ENCODE measurements at regions not wholly inside any gene's neighbourhood (a gene's known extent, or its start where the extent isn't known, plus 50 kb on each side); places are given as distances from the start of the nearest gene placed in this dataset.

GRCh38 chr3:64293121-64293520, 67.9 kb upstream of the PRICKLE2 start:
- Histone ChIP-seq H3K9me3 (ENCODE audit: insufficient read depth, low read length, severe bottlenecking) (peaks cover 4% of the 10 kb centered on the region), H3K9ac (ENCODE audit: low read depth, low read length) (no peak overlapping the region)

DNA sequence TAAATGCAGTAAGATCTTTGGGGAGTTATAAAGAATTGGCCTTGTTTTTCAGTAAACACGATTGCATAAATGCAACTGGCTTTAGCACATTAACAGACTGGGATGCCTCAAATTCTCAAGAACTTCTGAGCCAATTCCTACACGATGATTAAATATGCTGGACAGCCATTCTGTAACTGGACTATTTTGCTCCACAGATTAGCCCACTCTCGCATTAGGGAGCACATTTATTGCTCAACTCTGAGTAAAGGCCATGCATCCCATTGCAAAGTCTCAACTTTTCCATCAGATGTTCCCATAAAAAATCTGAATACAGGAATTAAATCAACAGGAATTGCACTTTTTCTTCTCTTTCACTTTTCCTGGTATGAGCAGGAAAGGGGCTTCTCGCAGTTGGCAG, 66.7 kb upstream of the PRICKLE2 start:
- Histone ChIP-seq H3K79me2 (ENCODE audit: insufficient read depth, low read length) (no peaks in the 10 kb centered on the region), H3K4me2 (ENCODE audit: insufficient read depth, low read length) (no peak overlapping the region), H3K27ac (ENCODE audit: low read length) (no peak overlapping the region), H3K4me1 (ENCODE audit: insufficient read depth, low read length) (no peaks in the 10 kb centered on the region), H3K36me3 (ENCODE audit: insufficient read depth, low read length) (no peaks in the 10 kb centered on the region), H3K27me3 (ENCODE audit: insufficient read depth, low read length, poor library complexity) (no peaks in the 10 kb centered on the region), H2AFZ (ENCODE audit: low read depth, low read length) (no peak overlapping the region), H3K4me3 (ENCODE audit: low read depth in 1 of 2, low read length in 2 of 2) (no peak overlapping the region), H3K9ac (ENCODE audit: low read depth, low read length) (no peak overlapping the region), H4K20me1 (ENCODE audit: insufficient read depth, low read length) (no peaks in the 10 kb centered on the region), H3K9me3 (ENCODE audit: insufficient read depth, low read length, severe bottlenecking) (no peaks in the 10 kb centered on the region)
- no peak for DNase-seq
- ATAC-seq (ENCODE audit: insufficient read depth, low read depth) = no peak
- TF ChIP-seq CTCF (IDR thresholded peaks at IDR 0.05; ENCODE audit: borderline replicate concordance, extremely low read depth, low read length, poor library complexity, severe bottlenecking) = no peak

More at GRCh38 chr3:64293121-64293520, 67.9 kb upstream of the PRICKLE2 start:
- H3K4me2 ChIP-seq (ENCODE audit: insufficient read depth, low read length) = no peak overlapping the region
- no peak overlapping the region for H2AFZ ChIP-seq (ENCODE audit: low read depth, low read length)
- TF ChIP-seq EZH2 (IDR thresholded peaks at IDR 0.05; ENCODE audit: borderline replicate concordance, low read depth, low read length, severe bottlenecking) = no peak
- no peak for TF ChIP-seq CTCF (IDR thresholded peaks at IDR 0.05; ENCODE audit: borderline replicate concordance, extremely low read depth, low read length, poor library complexity, severe bottlenecking)
- no peaks in the 10 kb centered on the region for H4K20me1 ChIP-seq (ENCODE audit: insufficient read depth, low read length)
- no peak overlapping the region for H3K4me3 ChIP-seq (ENCODE audit: low read depth in 1 of 2, low read length in 2 of 2)
- no peak for DNase-seq
- H3K27ac ChIP-seq (ENCODE audit: low read length) = no peak overlapping the region
- H3K36me3 ChIP-seq (ENCODE audit: insufficient read depth, low read length) = no peaks in the 10 kb centered on the region
- ATAC-seq (ENCODE audit: insufficient read depth, low read depth) = no peak
- no peaks in the 10 kb centered on the region for H3K79me2 ChIP-seq (ENCODE audit: insufficient read depth, low read length)
- H3K27me3 ChIP-seq (ENCODE audit: insufficient read depth, low read length, poor library complexity) = no peaks in the 10 kb centered on the region
- H3K4me1 ChIP-seq (ENCODE audit: insufficient read depth, low read length) = no peaks in the 10 kb centered on the region

- Histone ChIP-seq H3K79me2 (ENCODE audit: insufficient read depth, low read length) (no peaks in the 10 kb centered on the region), H4K20me1 (ENCODE audit: insufficient read depth, low read length) (no peaks in the 10 kb centered on the region), H3K9ac (ENCODE audit: low read depth, low read length) (no peak overlapping the region), H3K9me3 (ENCODE audit: insufficient read depth, low read length, severe bottlenecking) (no peaks in the 10 kb centered on the region), H3K36me3 (ENCODE audit: insufficient read depth, low read length) (no peaks in the 10 kb centered on the region), H3K4me3 (ENCODE audit: low read depth in 1 of 2, low read length in 2 of 2) (no peak overlapping the region), H2AFZ (ENCODE audit: low read depth, low read length) (no peak overlapping the region), H3K4me2 (ENCODE audit: insufficient read depth, low read length) (no peak overlapping the region), H3K27ac (ENCODE audit: low read length) (no peak overlapping the region), H3K27me3 (ENCODE audit: insufficient read depth, low read length, poor library complexity) (no peaks in the 10 kb centered on the region), H3K4me1 (ENCODE audit: insufficient read depth, low read length) (no peaks in the 10 kb centered on the region)
- no peak for DNase-seq
- TF ChIP-seq EZH2 (IDR thresholded peaks at IDR 0.05; ENCODE audit: borderline replicate concordance, low read depth, low read length, severe bottlenecking) (no peak), CTCF (IDR thresholded peaks at IDR 0.05; ENCODE audit: borderline replicate concordance, extremely low read depth, low read length, poor library complexity, severe bottlenecking) (no peak)
- no peak for ATAC-seq (ENCODE audit: insufficient read depth, low read depth)
These were observed 66.1 kb upstream of the PRICKLE2 start for GRCh38 chr3:64291345-64291744.

DNA sequence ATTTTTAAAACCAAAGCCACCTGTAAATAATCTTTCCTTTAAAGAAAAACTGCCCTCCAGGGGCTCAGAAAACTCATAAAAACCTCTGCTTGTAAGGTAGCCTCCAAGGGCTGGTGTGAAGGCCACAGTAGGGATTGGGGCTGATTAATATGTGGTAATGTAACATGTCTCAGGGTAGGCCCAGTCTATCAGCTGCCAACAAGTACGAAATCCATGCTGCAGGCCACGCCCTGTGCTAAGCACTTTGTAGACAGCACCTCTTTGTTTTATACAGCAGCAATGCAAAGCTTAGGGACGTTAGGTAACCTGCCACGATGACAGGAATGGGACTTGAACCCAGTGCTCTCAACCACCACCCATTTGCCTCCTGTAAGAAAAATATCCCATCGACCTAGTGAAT, 65.6 kb upstream of the PRICKLE2 start:
- no peak overlapping the region for H3K27ac ChIP-seq (ENCODE audit: low read length)
- H3K9ac ChIP-seq (ENCODE audit: low read depth, low read length) = no peak overlapping the region
- no peak overlapping the region for H3K4me2 ChIP-seq (ENCODE audit: insufficient read depth, low read length)
- H3K4me3 ChIP-seq (ENCODE audit: low read depth in 1 of 2, low read length in 2 of 2) = no peak overlapping the region
- no peak overlapping the region for H2AFZ ChIP-seq (ENCODE audit: low read depth, low read length)
- H4K20me1 ChIP-seq (ENCODE audit: insufficient read depth, low read length) = no peaks in the 10 kb centered on the region
- ATAC-seq (ENCODE audit: insufficient read depth, low read depth) (no peak), DNase-seq (no peak)
- H3K9me3 ChIP-seq (ENCODE audit: insufficient read depth, low read length, severe bottlenecking) = no peaks in the 10 kb centered on the region
- no peaks in the 10 kb centered on the region for H3K79me2 ChIP-seq (ENCODE audit: insufficient read depth, low read length)
- H3K27me3 ChIP-seq (ENCODE audit: insufficient read depth, low read length, poor library complexity) = no peaks in the 10 kb centered on the region
- no peaks in the 10 kb centered on the region for H3K4me1 ChIP-seq (ENCODE audit: insufficient read depth, low read length)
- no peaks in the 10 kb centered on the region for H3K36me3 ChIP-seq (ENCODE audit: insufficient read depth, low read length)
- TF ChIP-seq CTCF (IDR thresholded peaks at IDR 0.05; ENCODE audit: borderline replicate concordance, extremely low read depth, low read length, poor library complexity, severe bottlenecking) (no peak), EZH2 (IDR thresholded peaks at IDR 0.05; ENCODE audit: borderline replicate concordance, low read depth, low read length, severe bottlenecking) (no peak)
